GM19455 (cell line): ENCODE measurements at regions not wholly inside any gene's neighbourhood (a gene's known extent, or its start where the extent isn't known, plus 50 kb on each side); places are given as distances from the start of the nearest gene placed in this dataset.

Experiments used
- ATAC-seq: cut with Tn5 transposase; IDR thresholded peaks from one replicate; pipeline ENCODE4 v1.9.1; 2021; ENCODE audit not compliant: unreplicated experiment

DNA sequence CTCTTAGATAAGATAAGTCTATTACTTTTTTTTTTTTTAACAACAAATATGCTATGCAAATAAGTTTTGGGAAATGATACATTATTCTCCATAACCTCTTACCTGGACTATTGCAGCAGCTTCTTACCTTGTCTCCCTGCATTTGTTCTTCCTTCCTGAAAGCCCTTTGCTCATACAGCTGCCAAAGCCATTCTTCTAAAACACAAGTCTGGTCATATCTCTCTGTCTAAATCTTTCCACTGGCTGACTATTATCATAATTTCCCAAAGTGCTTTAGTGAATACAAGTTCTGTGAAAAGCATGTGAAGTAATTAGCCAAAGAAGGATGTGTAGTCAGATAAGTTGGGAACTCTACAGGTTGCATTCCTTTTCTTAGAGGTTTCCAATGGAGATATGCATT, 115.4 kb upstream of the CNTLN start:
- no peak for ATAC-seq

DNA sequence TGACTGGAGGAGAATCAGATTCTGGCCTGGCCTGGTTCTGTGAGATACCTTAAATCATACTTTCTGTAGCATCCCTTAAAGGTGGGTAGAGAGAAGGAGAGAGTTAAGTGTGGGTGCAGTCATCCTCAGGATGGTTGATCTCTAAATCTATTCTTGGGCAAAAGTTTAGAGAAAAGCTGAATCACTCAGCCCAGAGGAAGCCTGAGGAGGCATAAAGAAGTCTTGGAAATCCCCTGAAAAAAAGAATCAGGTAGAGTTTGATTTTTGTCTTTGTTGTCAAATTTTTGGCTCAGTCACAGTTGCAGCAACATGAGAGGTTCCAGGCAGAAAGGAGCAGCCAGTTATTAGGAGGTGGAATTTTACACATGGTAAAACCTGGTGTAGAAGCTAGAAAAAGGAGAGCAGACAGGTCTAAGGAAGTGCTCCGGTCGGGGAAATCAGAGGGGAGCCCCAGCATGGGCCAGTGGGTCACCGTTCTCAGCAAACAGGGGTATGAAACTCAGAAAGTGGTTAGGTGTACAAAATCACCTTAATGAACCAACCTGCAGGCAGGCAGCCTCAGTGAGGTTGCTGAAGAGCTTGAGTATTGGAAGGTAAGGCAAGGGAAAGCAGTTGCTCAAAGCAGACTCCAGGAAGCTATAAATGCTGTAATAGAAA, 116.2 kb upstream of the CNTLN start:
- ATAC-seq: no peak

DNA sequence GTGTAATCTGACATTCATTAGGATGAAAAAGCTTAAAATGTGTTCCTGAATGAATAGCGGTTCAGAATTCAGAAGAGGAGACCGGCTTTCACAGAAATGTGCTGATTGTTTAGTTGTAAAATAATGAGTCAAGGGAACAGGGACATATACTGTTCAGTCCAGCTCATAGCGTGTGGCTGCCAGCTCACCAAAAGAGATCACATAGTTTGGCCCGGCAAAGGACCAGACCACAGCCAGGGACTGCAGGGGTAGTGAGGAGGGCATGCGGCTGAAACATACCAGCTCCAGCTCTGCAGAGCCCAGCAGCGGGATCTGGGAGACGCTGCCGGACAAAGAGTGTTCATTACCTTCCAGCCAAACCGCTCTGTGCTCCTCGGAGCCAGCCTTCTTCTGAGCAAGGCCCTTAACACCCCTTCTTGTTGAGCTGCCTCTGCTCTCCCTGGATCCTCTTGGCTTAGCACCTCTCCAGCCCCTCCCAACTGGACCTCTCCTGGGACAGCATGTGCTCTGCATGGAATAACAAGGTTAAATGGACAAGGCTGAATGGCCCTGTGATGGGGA, 116.8 kb upstream of the CNTLN start:
- ATAC-seq: no peak

DNA sequence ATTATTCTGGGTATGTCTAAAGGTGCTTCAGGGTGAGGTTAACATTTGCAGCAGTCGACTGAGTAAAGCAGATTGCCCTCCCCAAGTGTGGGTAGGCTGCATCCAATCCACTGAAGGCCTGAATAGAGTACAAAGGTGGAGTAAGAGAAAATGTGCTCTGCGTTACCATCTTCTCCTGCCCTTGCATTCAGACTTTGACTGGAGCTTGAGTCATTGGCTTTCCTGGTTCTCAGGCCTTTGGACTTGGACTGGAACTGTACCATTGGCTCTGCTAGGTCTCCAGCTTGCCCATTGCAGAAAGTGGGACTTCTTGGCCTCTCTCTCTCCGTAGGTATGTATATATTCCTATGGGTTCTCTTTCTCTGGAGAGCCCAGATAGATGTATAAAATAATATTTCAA, 120.9 kb upstream of the CNTLN start:
- no peak for ATAC-seq

- no peak for ATAC-seq
Observed at GRCh38 chr9:17013010-17013409, 121.8 kb upstream of the CNTLN start.

GRCh38 chr9:17011880-17012279, 123.0 kb upstream of the CNTLN start:
- no peak for ATAC-seq

GRCh38 chr9:17009071-17009470, 125.8 kb upstream of the CNTLN start:
- no peak for ATAC-seq

GRCh38 chr9:17005056-17005823, 129.6 kb upstream of the CNTLN start:
- ATAC-seq: no peak

GRCh38 chr9:17004500-17004899, 130.3 kb upstream of the CNTLN start:
- ATAC-seq: no peak

- no peak for ATAC-seq
Observed at GRCh38 chr9:17003576-17004240, 131.1 kb upstream of the CNTLN start.

DNA sequence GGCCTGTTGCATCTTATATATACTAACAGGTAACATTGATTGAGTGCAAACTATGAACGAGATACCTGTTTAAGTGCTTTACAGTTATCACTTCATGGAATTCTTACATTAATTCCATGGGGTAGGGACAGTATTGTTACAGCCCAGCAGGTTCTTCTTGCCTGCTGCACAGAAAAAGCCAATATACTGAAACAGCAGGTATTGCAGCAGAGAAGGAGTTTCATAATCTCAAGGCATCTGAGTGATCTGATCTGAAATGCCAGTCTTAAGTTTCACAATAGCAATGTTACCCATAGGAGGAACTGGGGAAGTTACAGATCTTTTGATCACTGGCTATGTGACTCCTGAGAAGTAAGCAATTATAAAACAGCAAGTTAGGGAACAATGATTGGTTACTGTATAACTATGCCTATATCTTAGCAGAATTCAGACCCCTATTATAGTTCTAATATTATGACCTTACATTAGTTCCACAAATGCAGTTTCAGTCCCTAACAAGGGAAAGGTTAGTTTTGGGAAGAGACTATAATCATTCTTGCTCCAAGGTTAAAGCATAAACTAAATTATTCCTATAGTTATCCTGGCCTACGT, 126.5 kb upstream of the BNC2 start:
- no peak for ATAC-seq

GRCh38 chr9:16992138-16992537, 121.7 kb upstream of the BNC2 start:
- no peak for ATAC-seq

GRCh38 chr9:16987026-16987425, 116.6 kb upstream of the BNC2 start:
- ATAC-seq: no peak

GRCh38 chr9:16986556-16986955, 116.1 kb upstream of the BNC2 start:
- ATAC-seq: no peak

GRCh38 chr9:16985559-16986348, 115.3 kb upstream of the BNC2 start:
- no peak for ATAC-seq

- ATAC-seq: no peak
Observed at GRCh38 chr9:16982780-16983310, 112.4 kb upstream of the BNC2 start.

- no peak for ATAC-seq
Observed at GRCh38 chr9:16976427-16976826, 106.0 kb upstream of the BNC2 start.

DNA sequence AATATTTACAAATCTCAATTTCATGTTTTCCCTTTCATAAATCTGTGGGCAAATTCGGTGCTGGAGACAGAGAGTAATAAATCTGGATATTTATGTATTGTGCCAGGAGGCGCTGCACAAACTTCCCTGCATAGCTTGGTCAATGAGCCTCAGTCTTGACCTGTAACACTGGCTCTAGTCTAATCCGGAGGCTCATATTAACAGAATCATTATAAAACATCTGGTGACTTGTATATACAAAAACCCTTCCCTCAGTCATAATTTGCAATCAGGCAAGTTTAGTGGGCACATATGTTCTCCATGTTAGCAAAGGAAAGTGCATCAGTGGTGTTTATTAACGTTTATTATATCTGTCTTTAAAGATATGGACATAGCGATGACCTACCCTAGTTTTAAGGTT, 104.0 kb upstream of the BNC2 start:
- no peak for ATAC-seq

- ATAC-seq: no peak
Observed at GRCh38 chr9:16970321-16970720, 99.9 kb upstream of the BNC2 start.

GRCh38 chr9:16964228-16964627, 93.8 kb upstream of the BNC2 start:
- no peak for ATAC-seq
